ENCODE measurements at regions not wholly inside any gene's neighbourhood (a gene's known extent, or its start where the extent isn't known, plus 50 kb on each side); places are given as distances from the start of the nearest gene placed in this dataset.
"Not testable (repeated sequence)": the region's sequence is repeated elsewhere in the genome, so short reads cannot be mapped to it uniquely, and the experiment has no call there.

- DNase-seq (ENCODE audit: low spot score): no peak
Measured at GRCh38 chr7:10588084-10588483, 385.6 kb upstream of the PHF14 start.

- no peak for DNase-seq (ENCODE audit: low spot score)
Measured at GRCh38 chr7:10592604-10593003, 381.1 kb upstream of the PHF14 start.

- DNase-seq (ENCODE audit: low spot score): no peak
Measured at GRCh38 chr7:10593080-10593479, 380.6 kb upstream of the PHF14 start.

- no peak for DNase-seq (ENCODE audit: low spot score)
Measured at GRCh38 chr7:10596827-10597226, 376.8 kb upstream of the PHF14 start.

- no peak for DNase-seq (ENCODE audit: low spot score)
Measured at GRCh38 chr7:10604128-10604527, 369.5 kb upstream of the PHF14 start.

GRCh38 chr7:10612950-10613349 lies 360.7 kb upstream of the PHF14 start:
- no peak for DNase-seq (ENCODE audit: low spot score)

GRCh38 chr7:10618953-10619352 lies 354.7 kb upstream of the PHF14 start:
- DNase-seq (ENCODE audit: low spot score): no peak

- no peak for DNase-seq (ENCODE audit: low spot score)
Measured at GRCh38 chr7:10632712-10633111, 341.0 kb upstream of the PHF14 start.

- no peak for DNase-seq (ENCODE audit: low spot score)
Measured at GRCh38 chr7:10634239-10634638, 339.4 kb upstream of the PHF14 start.

GRCh38 chr7:10637991-10638390 lies 335.7 kb upstream of the PHF14 start:
- DNase-seq (ENCODE audit: low spot score): no peak

- no peak for DNase-seq (ENCODE audit: low spot score)
Measured at GRCh38 chr7:10643545-10643944, 330.1 kb upstream of the PHF14 start.

- no peak for DNase-seq (ENCODE audit: low spot score)
Measured at GRCh38 chr7:10644849-10645248, 328.8 kb upstream of the PHF14 start.

GRCh38 chr7:10646194-10646593 lies 327.5 kb upstream of the PHF14 start:
- DNase-seq (ENCODE audit: low spot score): no peak

GRCh38 chr7:10648289-10648688 lies 325.4 kb upstream of the PHF14 start:
- no peak for DNase-seq (ENCODE audit: low spot score)

GRCh38 chr7:10649120-10649519 lies 324.6 kb upstream of the PHF14 start:
- not testable (repeated sequence) for DNase-seq (ENCODE audit: low spot score)

GRCh38 chr7:10655031-10655430 lies 318.6 kb upstream of the PHF14 start:
- DNase-seq (ENCODE audit: low spot score): no peak

GRCh38 chr7:10657201-10657600 lies 316.5 kb upstream of the PHF14 start:
- no peak for DNase-seq (ENCODE audit: low spot score)

GRCh38 chr7:10657837-10658236 lies 315.8 kb upstream of the PHF14 start:
- no peak for DNase-seq (ENCODE audit: low spot score)

- DNase-seq (ENCODE audit: low spot score): no peak
Measured at GRCh38 chr7:10662491-10662890, 311.2 kb upstream of the PHF14 start.

- no peak for DNase-seq (ENCODE audit: low spot score)
Measured at GRCh38 chr7:10662982-10663884, 310.4 kb upstream of the PHF14 start.

- DNase-seq (ENCODE audit: low spot score): no peak
Measured at GRCh38 chr7:10672186-10672585, 301.5 kb upstream of the PHF14 start.

GRCh38 chr7:10677211-10677610 lies 296.5 kb upstream of the PHF14 start:
- DNase-seq (ENCODE audit: low spot score): no peak

- no peak for DNase-seq (ENCODE audit: low spot score)
Measured at GRCh38 chr7:10677668-10678232, 295.9 kb upstream of the PHF14 start.
